ENCODE measurements at regions not wholly inside any gene's neighbourhood (a gene's known extent, or its start where the extent isn't known, plus 50 kb on each side); places are given as distances from the start of the nearest gene placed in this dataset.

DNA sequence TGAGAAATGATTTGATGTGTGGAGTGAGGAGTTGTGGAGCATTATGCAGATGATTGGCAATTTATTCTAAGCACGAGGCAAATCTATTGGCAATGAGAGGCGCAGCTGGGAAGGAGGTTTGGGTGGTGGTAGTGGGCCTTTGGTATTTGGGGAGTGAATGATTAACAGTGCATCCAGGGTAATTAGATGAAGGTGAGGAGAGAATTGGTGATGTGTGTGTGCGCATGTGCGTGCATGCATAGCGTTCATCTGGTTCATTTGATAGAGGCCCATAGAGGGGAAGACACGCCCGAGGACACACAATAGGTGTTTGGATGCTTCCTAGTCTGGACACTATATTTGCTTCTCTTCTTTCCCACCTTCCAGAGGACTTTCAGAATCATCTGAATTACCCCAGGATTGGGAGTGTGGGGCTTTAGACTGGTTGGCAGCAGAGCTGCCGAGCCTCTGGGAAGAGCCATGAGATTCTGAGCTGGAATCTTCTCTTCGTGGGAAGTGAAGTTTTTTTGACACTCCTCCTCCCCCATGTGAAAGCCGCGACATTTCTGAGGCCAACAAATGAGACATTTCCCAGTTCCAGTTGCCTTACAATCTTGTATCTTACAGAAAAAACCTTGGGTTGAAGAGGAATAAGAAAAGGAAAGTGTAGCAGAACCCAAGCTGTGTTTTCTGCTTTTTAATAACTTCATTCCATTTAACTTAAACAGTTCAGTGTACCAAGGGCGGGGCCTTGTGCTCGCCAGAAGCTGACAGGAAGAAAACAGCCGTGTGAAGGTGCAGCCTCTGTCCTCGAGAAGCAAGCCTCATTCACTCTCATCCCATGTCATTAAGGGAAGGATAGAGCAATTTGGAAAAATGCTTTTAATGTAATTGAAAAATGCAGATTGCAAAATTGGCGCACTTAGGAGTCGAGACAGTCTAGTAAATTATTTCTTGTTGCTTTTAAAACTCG, 65.2 kb downstream of the SLC25A47 start (continued):
- TF ChIP-seq, protein P1, sequence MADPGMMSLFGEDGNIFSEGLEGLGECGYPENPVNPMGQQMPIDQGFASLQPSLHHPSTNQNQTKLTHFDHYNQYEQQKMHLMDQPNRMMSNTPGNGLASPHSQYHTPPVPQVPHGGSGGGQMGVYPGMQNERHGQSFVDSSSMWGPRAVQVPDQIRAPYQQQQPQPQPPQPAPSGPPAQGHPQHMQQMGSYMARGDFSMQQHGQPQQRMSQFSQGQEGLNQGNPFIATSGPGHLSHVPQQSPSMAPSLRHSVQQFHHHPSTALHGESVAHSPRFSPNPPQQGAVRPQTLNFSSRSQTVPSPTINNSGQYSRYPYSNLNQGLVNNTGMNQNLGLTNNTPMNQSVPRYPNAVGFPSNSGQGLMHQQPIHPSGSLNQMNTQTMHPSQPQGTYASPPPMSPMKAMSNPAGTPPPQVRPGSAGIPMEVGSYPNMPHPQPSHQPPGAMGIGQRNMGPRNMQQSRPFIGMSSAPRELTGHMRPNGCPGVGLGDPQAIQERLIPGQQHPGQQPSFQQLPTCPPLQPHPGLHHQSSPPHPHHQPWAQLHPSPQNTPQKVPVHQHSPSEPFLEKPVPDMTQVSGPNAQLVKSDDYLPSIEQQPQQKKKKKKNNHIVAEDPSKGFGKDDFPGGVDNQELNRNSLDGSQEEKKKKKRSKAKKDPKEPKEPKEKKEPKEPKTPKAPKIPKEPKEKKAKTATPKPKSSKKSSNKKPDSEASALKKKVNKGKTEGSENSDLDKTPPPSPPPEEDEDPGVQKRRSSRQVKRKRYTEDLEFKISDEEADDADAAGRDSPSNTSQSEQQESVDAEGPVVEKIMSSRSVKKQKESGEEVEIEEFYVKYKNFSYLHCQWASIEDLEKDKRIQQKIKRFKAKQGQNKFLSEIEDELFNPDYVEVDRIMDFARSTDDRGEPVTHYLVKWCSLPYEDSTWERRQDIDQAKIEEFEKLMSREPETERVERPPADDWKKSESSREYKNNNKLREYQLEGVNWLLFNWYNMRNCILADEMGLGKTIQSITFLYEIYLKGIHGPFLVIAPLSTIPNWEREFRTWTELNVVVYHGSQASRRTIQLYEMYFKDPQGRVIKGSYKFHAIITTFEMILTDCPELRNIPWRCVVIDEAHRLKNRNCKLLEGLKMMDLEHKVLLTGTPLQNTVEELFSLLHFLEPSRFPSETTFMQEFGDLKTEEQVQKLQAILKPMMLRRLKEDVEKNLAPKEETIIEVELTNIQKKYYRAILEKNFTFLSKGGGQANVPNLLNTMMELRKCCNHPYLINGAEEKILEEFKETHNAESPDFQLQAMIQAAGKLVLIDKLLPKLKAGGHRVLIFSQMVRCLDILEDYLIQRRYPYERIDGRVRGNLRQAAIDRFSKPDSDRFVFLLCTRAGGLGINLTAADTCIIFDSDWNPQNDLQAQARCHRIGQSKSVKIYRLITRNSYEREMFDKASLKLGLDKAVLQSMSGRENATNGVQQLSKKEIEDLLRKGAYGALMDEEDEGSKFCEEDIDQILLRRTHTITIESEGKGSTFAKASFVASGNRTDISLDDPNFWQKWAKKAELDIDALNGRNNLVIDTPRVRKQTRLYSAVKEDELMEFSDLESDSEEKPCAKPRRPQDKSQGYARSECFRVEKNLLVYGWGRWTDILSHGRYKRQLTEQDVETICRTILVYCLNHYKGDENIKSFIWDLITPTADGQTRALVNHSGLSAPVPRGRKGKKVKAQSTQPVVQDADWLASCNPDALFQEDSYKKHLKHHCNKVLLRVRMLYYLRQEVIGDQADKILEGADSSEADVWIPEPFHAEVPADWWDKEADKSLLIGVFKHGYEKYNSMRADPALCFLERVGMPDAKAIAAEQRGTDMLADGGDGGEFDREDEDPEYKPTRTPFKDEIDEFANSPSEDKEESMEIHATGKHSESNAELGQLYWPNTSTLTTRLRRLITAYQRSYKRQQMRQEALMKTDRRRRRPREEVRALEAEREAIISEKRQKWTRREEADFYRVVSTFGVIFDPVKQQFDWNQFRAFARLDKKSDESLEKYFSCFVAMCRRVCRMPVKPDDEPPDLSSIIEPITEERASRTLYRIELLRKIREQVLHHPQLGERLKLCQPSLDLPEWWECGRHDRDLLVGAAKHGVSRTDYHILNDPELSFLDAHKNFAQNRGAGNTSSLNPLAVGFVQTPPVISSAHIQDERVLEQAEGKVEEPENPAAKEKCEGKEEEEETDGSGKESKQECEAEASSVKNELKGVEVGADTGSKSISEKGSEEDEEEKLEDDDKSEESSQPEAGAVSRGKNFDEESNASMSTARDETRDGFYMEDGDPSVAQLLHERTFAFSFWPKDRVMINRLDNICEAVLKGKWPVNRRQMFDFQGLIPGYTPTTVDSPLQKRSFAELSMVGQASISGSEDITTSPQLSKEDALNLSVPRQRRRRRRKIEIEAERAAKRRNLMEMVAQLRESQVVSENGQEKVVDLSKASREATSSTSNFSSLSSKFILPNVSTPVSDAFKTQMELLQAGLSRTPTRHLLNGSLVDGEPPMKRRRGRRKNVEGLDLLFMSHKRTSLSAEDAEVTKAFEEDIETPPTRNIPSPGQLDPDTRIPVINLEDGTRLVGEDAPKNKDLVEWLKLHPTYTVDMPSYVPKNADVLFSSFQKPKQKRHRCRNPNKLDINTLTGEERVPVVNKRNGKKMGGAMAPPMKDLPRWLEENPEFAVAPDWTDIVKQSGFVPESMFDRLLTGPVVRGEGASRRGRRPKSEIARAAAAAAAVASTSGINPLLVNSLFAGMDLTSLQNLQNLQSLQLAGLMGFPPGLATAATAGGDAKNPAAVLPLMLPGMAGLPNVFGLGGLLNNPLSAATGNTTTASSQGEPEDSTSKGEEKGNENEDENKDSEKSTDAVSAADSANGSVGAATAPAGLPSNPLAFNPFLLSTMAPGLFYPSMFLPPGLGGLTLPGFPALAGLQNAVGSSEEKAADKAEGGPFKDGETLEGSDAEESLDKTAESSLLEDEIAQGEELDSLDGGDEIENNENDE (IDR thresholded peaks at IDR 0.05; ENCODE audit: insufficient replicate concordance, low read length), result no peak

Data from H1 (cell line).